ENCODE measurements at regions not wholly inside any gene's neighbourhood (a gene's known extent, or its start where the extent isn't known, plus 50 kb on each side); places are given as distances from the start of the nearest gene placed in this dataset.

DNA sequence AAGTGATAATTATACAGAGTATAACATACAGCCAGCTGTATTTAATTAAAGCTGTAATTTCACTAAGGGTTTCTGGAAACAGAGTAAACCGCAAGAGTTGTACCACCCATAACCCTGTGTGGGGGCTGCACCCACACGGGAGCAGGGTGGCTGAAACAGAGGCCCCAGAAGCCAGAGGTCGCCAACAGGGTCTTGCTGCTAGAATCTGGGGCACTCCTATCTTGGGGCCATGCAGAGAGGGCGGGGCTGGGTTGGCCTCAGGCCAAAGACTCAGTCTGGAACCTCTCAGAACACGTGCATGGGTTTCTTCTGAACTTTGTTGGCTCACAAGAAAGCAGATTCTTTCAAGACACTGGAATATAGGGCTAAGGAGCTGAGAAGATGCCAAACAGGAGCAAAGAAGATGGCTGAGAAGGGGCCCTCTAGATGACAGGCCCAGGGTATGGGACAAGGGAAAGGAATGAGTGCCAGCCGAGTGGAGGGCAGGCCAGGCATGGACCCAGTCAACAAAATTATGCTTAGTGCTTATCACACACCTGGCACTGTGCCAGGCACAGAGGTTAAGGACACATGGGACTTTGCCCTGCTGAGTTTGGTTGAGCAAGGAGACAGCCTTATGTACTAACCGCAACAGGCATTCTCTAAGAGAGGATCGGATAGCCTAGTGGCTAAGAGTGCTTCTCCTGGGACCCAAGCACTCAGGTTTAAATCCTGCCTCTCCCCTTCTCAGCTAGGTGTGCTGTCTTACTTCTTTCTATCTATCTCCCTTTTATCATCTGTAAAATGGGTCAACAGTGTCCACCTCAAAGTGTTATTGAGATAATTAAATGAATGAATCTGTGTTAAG, 96.6 kb upstream of the FOXP4 start:
- TF ChIP-seq, protein P1, sequence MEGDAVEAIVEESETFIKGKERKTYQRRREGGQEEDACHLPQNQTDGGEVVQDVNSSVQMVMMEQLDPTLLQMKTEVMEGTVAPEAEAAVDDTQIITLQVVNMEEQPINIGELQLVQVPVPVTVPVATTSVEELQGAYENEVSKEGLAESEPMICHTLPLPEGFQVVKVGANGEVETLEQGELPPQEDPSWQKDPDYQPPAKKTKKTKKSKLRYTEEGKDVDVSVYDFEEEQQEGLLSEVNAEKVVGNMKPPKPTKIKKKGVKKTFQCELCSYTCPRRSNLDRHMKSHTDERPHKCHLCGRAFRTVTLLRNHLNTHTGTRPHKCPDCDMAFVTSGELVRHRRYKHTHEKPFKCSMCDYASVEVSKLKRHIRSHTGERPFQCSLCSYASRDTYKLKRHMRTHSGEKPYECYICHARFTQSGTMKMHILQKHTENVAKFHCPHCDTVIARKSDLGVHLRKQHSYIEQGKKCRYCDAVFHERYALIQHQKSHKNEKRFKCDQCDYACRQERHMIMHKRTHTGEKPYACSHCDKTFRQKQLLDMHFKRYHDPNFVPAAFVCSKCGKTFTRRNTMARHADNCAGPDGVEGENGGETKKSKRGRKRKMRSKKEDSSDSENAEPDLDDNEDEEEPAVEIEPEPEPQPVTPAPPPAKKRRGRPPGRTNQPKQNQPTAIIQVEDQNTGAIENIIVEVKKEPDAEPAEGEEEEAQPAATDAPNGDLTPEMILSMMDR (conservative IDR thresholded peaks at IDR 0.05; ENCODE audit: low read depth, low read length), result no peak
- peak; percentile 26 for DNase-seq (ENCODE audit: low read depth)
- no peak overlapping the region for H3K4me3 ChIP-seq (ENCODE audit: low read depth, low read length)

- DNase-seq (ENCODE audit: low read depth), result no peak
- H3K4me3 ChIP-seq (ENCODE audit: low read depth, low read length), result no peak overlapping the region
- TF ChIP-seq, protein P1 (conservative IDR thresholded peaks at IDR 0.05; ENCODE audit: low read depth, low read length), result no peak
These were observed 95.6 kb upstream of the FOXP4 start for GRCh38 chr6:41450581-41450980.

GRCh38 chr6:41451039-41451438, 95.1 kb upstream of the FOXP4 start:
- H3K4me3 ChIP-seq (ENCODE audit: low read depth, low read length), result no peak overlapping the region
- DNase-seq (ENCODE audit: low read depth), result no peak
- TF ChIP-seq, protein P1 (conservative IDR thresholded peaks at IDR 0.05; ENCODE audit: low read depth, low read length), result no peak

DNA sequence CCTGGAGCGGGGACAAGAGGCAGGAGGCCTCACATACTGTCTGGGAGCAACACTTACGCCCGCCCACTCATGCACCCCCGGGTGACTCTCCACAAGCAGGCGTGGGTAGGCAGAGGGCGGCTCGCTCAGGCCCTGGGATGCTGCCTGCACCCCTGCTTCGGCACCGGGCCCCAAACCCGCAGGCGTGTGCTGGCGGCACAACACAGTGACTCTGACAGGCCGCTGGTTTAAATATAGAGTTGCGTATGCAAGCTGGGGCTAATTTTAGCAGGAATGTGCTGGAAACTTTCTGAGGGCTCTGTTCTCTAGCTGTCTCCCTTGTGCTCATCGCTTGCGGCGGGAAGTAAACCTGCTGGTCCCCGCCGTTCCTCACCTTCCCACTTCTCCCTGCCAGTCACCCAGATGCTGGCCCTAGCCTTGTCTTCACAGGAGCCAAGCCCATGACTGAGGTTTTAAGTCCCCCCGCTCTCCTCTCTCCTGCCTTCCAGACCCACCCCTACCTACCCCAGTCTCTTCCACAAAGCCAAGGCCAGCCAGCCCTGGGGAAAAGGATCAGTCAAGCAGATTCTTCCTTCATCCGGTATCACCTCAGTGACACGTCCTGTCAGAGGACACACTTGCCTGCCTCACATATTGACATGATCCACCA, 94.5 kb upstream of the FOXP4 start:
- no peak for DNase-seq (ENCODE audit: low read depth)
- H3K4me3 ChIP-seq (ENCODE audit: low read depth, low read length), result no peak overlapping the region
- TF ChIP-seq, protein P1 (conservative IDR thresholded peaks at IDR 0.05; ENCODE audit: low read depth, low read length), result no peak

DNA sequence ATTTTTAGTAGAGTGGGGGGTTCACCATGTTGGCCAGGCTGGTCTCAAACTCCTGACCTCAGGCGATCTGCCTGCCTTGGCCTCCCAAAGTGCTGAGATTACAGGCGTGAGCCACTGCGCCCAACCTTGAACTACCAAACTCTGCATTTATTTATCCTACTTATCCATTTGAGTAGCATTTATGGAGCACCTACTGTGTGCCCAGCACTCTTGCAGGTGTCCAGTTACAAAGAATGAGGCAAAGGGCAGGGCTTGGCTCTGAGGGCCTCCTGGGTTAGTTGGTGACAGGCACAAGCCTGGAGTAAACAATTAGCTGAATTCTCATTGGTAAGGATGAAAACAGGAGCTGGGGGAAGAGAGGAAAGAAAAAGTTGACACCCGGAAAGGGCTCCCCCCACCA, 93.4 kb upstream of the FOXP4 start:
- no peak overlapping the region for H3K4me3 ChIP-seq (ENCODE audit: low read depth, low read length)
- TF ChIP-seq, protein P1 (conservative IDR thresholded peaks at IDR 0.05; ENCODE audit: low read depth, low read length), result no peak
- no peak for DNase-seq (ENCODE audit: low read depth)

DNA sequence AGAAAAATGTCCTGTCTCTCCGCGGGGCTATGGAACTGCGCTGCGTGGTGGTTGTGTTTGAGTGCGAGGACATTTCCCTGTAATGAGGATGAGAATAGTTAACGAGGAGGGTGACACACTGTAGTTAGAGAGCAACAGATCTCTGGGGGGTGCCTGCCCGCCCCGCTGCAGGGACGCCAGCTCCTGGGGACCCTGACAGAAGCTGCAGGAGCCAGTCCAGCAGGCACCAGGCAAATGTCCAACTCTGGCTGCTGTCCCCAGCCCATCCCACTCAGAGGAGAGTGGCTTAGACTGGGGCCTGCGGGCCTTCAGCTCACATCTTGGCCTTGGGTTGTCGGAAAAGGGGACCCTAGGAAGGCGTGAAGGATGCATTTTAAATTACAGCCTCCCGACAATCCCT, 92.9 kb upstream of the FOXP4 start:
- no peak overlapping the region for H3K4me3 ChIP-seq (ENCODE audit: low read depth, low read length)
- no peak for DNase-seq (ENCODE audit: low read depth)
- TF ChIP-seq, protein P1 (conservative IDR thresholded peaks at IDR 0.05; ENCODE audit: low read depth, low read length), result no peak
